Naive thymus-derived CD4-positive, alpha-beta T cell (primary cell): ENCODE measurements at regions not wholly inside any gene's neighbourhood (a gene's known extent, or its start where the extent isn't known, plus 50 kb on each side); places are given as distances from the start of the nearest gene placed in this dataset.

Source experiments
- ATAC-seq: fragments of 150-1000 bp; cut with Tn5 transposase; 2 replicates; pipeline ENCODE4 v1.10.0; 2021; ENCODE audit warnings: mild to moderate bottlenecking, moderate library complexity
- CTCF ChIA-PET: fragments of 350-600 bp; sonication (Branson Sonifier 250); formaldehyde crosslinking; loops from one replicate; lab custom pipeline; 2021; ENCODE audit warnings: antibody characterized with exemption; lab: Charles Lee
- POLR2A ChIA-PET: fragments of 350-600 bp; sonication (Branson Sonifier 250); formaldehyde crosslinking; loops from one replicate; lab custom pipeline; 2021; ENCODE audit warnings: antibody characterized with exemption, inconsistent platforms; lab: Charles Lee
- DNase-seq, 9 donors: peaks; one replicate each; pipeline versions ENCODE4 v3.0.0 to v3.0.0-alpha.2; 2020 to 2022; ENCODE audit warnings: mixed read lengths in 1 of 9
- H3K27ac ChIP-seq: one replicate; pipeline ENCODE4 v1.7.0; 2013; ENCODE audit warnings: mild to moderate bottlenecking, low read depth, low read length, moderate library complexity
- H3K27me3 ChIP-seq, 2 donors: one replicate each; pipeline ENCODE4 v1.7.0; 2013; ENCODE audit warnings: low read length in 2 of 2, mild to moderate bottlenecking in 2 of 2, moderate library complexity in 2 of 2; ENCODE audit not compliant: control insufficient read depth in 2 of 2, insufficient read depth in 2 of 2
- H3K36me3 ChIP-seq, 3 experiments: 1 replicate in 2 of 3; 2 replicates in 1 of 3; pipeline ENCODE4 v1.7.0; 2013; ENCODE audit warnings: low read length in 3 of 3, mild to moderate bottlenecking in 3 of 3, moderate library complexity in 1 of 3; ENCODE audit not compliant: insufficient read depth in 3 of 3, control insufficient read depth in 2 of 3
- H3K4me1 ChIP-seq, 2 donors: one replicate each; pipeline ENCODE4 v1.7.0; 2013; ENCODE audit warnings: low read length in 2 of 2, mild to moderate bottlenecking in 2 of 2, moderate library complexity in 1 of 2; ENCODE audit not compliant: control insufficient read depth in 2 of 2, insufficient read depth in 2 of 2
- H3K4me3 ChIP-seq: 2 replicates; pipeline ENCODE4 v1.7.0; 2013; ENCODE audit warnings: mild to moderate bottlenecking, low read length
- H3K9me3 ChIP-seq, 3 experiments: 1 replicate in 2 of 3; 2 replicates in 1 of 3; pipeline ENCODE4 v1.7.0; 2013; ENCODE audit warnings: low read length in 3 of 3; ENCODE audit not compliant: control insufficient read depth in 2 of 3
- H3K27ac Mint-ChIP-seq, 9 donors: one replicate each; pipeline ENCODE4 v1.8.0; 2020 to 2022; ENCODE audit warnings: mixed read lengths in 9 of 9, mild to moderate bottlenecking in 8 of 9, moderate library complexity in 5 of 9, inconsistent platforms in 2 of 9
- H3K27me3 Mint-ChIP-seq, 5 donors: one replicate each; pipeline ENCODE4 v1.8.0; 2021 to 2022; ENCODE audit warnings: mixed read lengths in 5 of 5, mild to moderate bottlenecking in 1 of 5
- H3K36me3 Mint-ChIP-seq, 5 donors: one replicate each; pipeline ENCODE4 v1.8.0; 2020 to 2022; ENCODE audit warnings: mixed read lengths in 5 of 5, mild to moderate bottlenecking in 3 of 5, inconsistent platforms in 1 of 5
- H3K4me1 Mint-ChIP-seq, 7 donors: one replicate each; pipeline ENCODE4 v1.8.0; 2020 to 2022; ENCODE audit warnings: mixed read lengths in 7 of 7, mild to moderate bottlenecking in 3 of 7, inconsistent platforms in 1 of 7
- H3K4me3 Mint-ChIP-seq, 10 donors: one replicate each; pipeline ENCODE4 v1.8.0; 2020 to 2022; ENCODE audit warnings: mild to moderate bottlenecking in 10 of 10, mixed read lengths in 10 of 10, moderate library complexity in 6 of 10, inconsistent platforms in 2 of 10
- H3K9me3 Mint-ChIP-seq, 11 donors: one replicate each; pipeline ENCODE4 v1.8.0; 2020 to 2022; ENCODE audit warnings: mixed read lengths in 11 of 11, mild to moderate bottlenecking in 4 of 11, inconsistent platforms in 1 of 11, moderate library complexity in 1 of 11
- intact Hi-C, 2 donors: fragments of 100-400 bp; cut with micrococcal nuclease; formaldehyde crosslinking; loops; one replicate each; pipeline ENCODE4 v1.15.1; 2023

DNA sequence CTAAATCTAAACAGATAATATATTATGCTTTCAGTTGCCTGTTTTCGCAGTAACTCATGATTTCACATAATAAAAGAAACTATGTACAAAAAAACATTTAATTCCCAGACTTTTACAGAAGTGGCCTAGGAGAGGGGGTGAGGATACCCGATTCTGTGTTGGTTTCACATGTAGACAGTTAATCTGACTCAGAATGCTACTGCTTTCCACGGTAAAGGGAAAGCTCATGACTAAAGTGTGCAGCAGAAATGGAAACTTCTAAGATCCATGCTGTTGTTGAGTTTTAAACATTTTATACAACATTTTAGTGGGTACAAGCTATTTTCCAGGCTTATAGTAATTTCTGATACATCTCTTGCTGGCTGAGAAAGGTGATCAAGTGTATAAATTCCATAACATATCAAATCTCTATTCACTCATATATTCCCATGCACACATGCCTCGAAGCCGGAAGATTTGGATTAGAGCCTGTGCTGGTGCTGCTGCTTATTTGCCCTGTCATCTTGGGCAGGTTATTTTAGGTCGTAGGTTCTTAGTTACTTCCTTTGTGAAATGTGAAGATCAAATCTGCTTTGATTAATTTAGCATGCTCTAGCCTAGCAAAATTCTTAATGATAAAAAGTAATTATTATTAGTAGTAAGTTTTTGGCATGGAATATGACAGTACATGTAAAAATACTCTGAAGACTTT lies 896.7 kb upstream of the MAP3K7 start:
- Histone ChIP-seq H3K4me3 (no peak overlapping the region), H3K27ac (no peak overlapping the region), H3K4me1 (no peaks in the 10 kb centered on the region), H3K36me3 (no peaks in the 10 kb centered on the region), H3K27me3 (no peaks in the 10 kb centered on the region), H3K9me3 (no peaks in the 10 kb centered on the region)
- Mint-ChIP-seq H3K4me1 (peaks cover 0 to 1% (median 0%) of the 10 kb centered on the region in 7 donors), H3K27me3 (no peaks in the 10 kb centered on the region), H3K27ac (no peak overlapping the region), H3K36me3 (no peaks in the 10 kb centered on the region), H3K9me3 (peaks cover 0 to 11% (median 0%) of the 10 kb centered on the region in 11 donors), H3K4me3 (no peak overlapping the region)
- ChIA-PET CTCF (no interaction called here), POLR2A (no interaction called here)
- DNase-seq = no peak
- intact Hi-C loops = no loop called here
- no peak for ATAC-seq

GRCh38 chr6:91482498-91482897 lies 895.6 kb upstream of the MAP3K7 start:
- Histone ChIP-seq H3K9me3 (no peaks in the 10 kb centered on the region), H3K36me3 (no peaks in the 10 kb centered on the region), H3K27me3 (no peaks in the 10 kb centered on the region), H3K4me1 (no peaks in the 10 kb centered on the region), H3K27ac (no peak overlapping the region), H3K4me3 (no peak overlapping the region)
- POLR2A ChIA-PET = no interaction called here
- CTCF ChIA-PET = no interaction called here
- Mint-ChIP-seq H3K9me3 (peaks cover 0 to 11% (median 0%) of the 10 kb centered on the region in 11 donors), H3K4me3 (no peak overlapping the region), H3K4me1 (no peaks in the 10 kb centered on the region), H3K27me3 (no peaks in the 10 kb centered on the region), H3K36me3 (no peaks in the 10 kb centered on the region), H3K27ac (no peak overlapping the region)
- ATAC-seq (no peak), DNase-seq (no peak)
- intact Hi-C loops = no loop called here

- intact Hi-C loops = no loop called here
- no peak for DNase-seq
- Histone ChIP-seq H3K27me3 (no peaks in the 10 kb centered on the region), H3K9me3 (no peaks in the 10 kb centered on the region), H3K4me1 (no peaks in the 10 kb centered on the region), H3K27ac (no peak overlapping the region), H3K4me3 (no peak overlapping the region), H3K36me3 (no peaks in the 10 kb centered on the region)
- Mint-ChIP-seq H3K27me3 (no peaks in the 10 kb centered on the region), H3K27ac (no peak overlapping the region), H3K4me3 (no peak overlapping the region), H3K4me1 (no peaks in the 10 kb centered on the region), H3K36me3 (no peaks in the 10 kb centered on the region), H3K9me3 (peaks cover 0 to 6% (median 0%) of the 10 kb centered on the region in 11 donors)
- ChIA-PET CTCF (interaction anchor here (0.8 kb wide), 1 partner anchor 13 kb away, joined by 3 read pairs; no protein-coding TSS in a partner anchor), POLR2A (no interaction called here)
- no peak for ATAC-seq
Observed at GRCh38 chr6:91480402-91480801, 893.5 kb upstream of the MAP3K7 start.

DNA sequence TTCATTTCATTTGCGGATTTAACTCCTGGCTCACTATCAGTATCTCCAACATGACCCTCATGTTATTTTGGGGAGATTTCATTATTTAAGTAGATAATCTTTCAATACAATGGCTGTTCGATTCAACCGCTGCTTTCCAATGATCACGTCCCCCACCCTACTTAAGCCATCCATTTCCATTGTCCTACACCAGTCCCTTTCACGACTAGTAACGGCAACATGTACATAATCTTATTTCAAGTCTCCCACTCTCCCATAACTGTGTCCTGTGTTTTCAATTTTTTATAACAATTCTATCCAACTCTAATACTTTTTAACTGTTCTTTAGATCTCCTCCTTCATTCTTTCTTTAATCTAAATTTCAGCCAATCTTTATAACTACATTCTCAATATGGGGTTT lies 890.8 kb upstream of the MAP3K7 start:
- Mint-ChIP-seq H3K27me3 (peaks cover 0 to 4% (median 0%) of the 10 kb centered on the region in 5 donors), H3K4me1 (no peaks in the 10 kb centered on the region), H3K27ac (no peak overlapping the region), H3K9me3 (peaks cover 0 to 5% (median under 1%) of the 10 kb centered on the region in 11 donors), H3K4me3 (no peak overlapping the region), H3K36me3 (no peaks in the 10 kb centered on the region)
- DNase-seq = no peak
- Histone ChIP-seq H3K27ac (no peak overlapping the region), H3K27me3 (no peaks in the 10 kb centered on the region), H3K36me3 (no peaks in the 10 kb centered on the region), H3K9me3 (no peaks in the 10 kb centered on the region), H3K4me3 (no peak overlapping the region), H3K4me1 (no peaks in the 10 kb centered on the region)
- intact Hi-C loops = no loop called here
- CTCF ChIA-PET = no interaction called here
- ATAC-seq = no peak
- POLR2A ChIA-PET = no interaction called here

DNA sequence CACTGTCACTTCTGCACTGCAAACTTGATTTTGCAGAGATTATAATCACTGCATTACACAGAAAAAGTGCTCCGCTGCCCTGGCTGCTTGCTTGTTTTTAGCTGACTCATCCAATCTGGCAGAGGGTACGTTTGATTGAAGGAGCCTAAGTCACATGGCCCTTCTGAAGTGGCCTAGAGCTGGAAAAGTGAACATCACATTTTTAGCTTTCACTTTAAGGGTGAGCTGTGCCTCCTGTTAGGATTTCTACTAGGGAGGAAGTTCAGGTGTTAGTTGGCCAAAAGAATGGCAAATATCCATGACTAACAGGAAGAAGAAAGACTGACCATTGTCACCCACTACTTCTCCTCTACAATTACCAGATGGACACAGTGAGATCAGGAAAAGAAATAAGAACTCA lies 889.1 kb upstream of the MAP3K7 start:
- H3K9me3 Mint-ChIP-seq = peaks cover 0 to 5% (median 0%) of the 10 kb centered on the region in 11 donors
- no peaks in the 10 kb centered on the region for H3K9me3 ChIP-seq

DNA sequence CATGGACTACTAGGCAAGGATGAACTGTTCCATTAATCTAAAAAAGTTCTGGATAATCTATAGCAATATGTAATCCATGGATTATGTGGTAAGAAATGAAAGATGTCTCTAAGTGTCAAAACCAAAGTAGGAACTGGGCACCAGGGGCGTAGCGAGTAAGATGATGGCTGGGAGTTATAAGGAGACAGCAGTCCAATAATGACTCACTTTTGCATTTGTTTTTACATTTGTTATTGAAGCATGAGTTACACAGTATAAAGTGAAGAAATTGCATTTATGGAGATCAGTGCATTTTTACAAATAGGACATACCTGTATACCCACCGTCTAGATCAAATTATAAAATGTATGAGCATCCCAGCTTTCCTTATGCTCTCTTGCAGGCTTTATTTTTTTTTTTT lies 878.5 kb upstream of the MAP3K7 start:
- no peaks in the 10 kb centered on the region for H3K27me3 Mint-ChIP-seq
- no peaks in the 10 kb centered on the region for H3K4me1 ChIP-seq
- intact Hi-C loops = no loop called here
- no peak overlapping the region for H3K27ac ChIP-seq
- H3K4me3 ChIP-seq = no peak overlapping the region
- no peaks in the 10 kb centered on the region for H3K36me3 Mint-ChIP-seq
- ATAC-seq (no peak), DNase-seq (no peak)
- H3K4me1 Mint-ChIP-seq = peaks cover 0 to 1% (median 0%) of the 10 kb centered on the region in 7 donors
- ChIA-PET CTCF (no interaction called here), POLR2A (no interaction called here)
- H3K9me3 Mint-ChIP-seq = peaks cover 0 to 10% (median 0%) of the 10 kb centered on the region in 11 donors
- H3K4me3 Mint-ChIP-seq = no peak overlapping the region
- H3K36me3 ChIP-seq = no peaks in the 10 kb centered on the region
- H3K27ac Mint-ChIP-seq = no peak overlapping the region
- no peaks in the 10 kb centered on the region for H3K27me3 ChIP-seq
- no peaks in the 10 kb centered on the region for H3K9me3 ChIP-seq

More for the DNA sequence above, 889.1 kb upstream of the MAP3K7 start:
- no peaks in the 10 kb centered on the region for H3K27me3 ChIP-seq
- H3K4me3 ChIP-seq = no peak overlapping the region
- Mint-ChIP-seq H3K4me1 (no peaks in the 10 kb centered on the region), H3K27me3 (peaks cover 0 to 4% (median 0%) of the 10 kb centered on the region in 5 donors), H3K36me3 (no peaks in the 10 kb centered on the region), H3K27ac (no peak overlapping the region), H3K4me3 (no peak overlapping the region)
- no peak overlapping the region for H3K27ac ChIP-seq
- ChIA-PET POLR2A (no interaction called here), CTCF (no interaction called here)
- DNase-seq = no peak
- H3K36me3 ChIP-seq = no peaks in the 10 kb centered on the region
- intact Hi-C loops = no loop called here
- no peak for ATAC-seq
- H3K4me1 ChIP-seq = no peaks in the 10 kb centered on the region

DNA sequence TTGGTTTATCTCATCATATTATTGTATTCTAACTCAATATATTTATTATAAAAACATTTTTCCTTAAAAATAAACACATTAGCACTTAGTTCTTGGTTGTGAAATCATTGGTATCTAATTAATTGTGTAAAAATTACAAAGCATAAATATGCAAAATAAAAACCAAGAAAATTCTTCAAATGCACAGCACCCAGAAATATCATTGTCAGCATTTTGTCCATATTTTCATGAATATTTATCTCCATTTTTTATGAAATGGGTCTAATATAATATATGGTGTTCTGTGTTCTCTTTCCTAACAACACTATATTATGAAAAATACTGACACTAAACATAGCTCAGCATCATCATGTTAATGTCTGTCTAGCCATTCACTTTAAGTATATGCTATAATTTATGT lies 877.8 kb upstream of the MAP3K7 start:
- Histone ChIP-seq H3K27me3 (no peaks in the 10 kb centered on the region), H3K4me3 (no peak overlapping the region), H3K36me3 (no peaks in the 10 kb centered on the region), H3K4me1 (no peaks in the 10 kb centered on the region), H3K27ac (no peak overlapping the region), H3K9me3 (no peaks in the 10 kb centered on the region)
- ATAC-seq (no peak), DNase-seq (no peak)
- intact Hi-C loops = no loop called here
- POLR2A ChIA-PET = no interaction called here
- Mint-ChIP-seq H3K27ac (no peak overlapping the region), H3K4me1 (peaks cover 0 to 1% (median 0%) of the 10 kb centered on the region in 7 donors), H3K9me3 (peaks cover 0 to 9% (median 0%) of the 10 kb centered on the region in 11 donors), H3K27me3 (no peaks in the 10 kb centered on the region), H3K36me3 (no peaks in the 10 kb centered on the region), H3K4me3 (no peak overlapping the region)
- CTCF ChIA-PET = no interaction called here
